ENCODE measurements at regions not wholly inside any gene's neighbourhood (a gene's known extent, or its start where the extent isn't known, plus 50 kb on each side); places are given as distances from the start of the nearest gene placed in this dataset.

DNA sequence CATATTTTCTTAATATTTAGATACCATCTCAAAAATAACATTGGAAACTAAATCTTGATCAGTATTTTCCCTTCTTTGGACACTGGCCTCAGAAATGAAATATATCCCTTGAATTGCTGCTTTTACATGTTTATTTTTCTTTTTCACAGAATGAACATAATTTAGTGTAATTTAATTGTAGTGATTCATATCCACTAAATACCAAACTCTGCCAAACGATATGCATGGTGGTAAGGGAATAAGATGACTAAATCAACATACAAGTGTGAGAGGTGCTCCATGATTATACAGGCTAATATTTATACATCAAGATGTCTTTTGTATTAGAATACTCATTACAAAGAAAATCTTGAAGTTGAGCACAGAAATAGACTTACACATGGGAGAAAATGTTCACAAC, 216.8 kb upstream of the PACRGL start:
- TF ChIP-seq, protein P1, sequence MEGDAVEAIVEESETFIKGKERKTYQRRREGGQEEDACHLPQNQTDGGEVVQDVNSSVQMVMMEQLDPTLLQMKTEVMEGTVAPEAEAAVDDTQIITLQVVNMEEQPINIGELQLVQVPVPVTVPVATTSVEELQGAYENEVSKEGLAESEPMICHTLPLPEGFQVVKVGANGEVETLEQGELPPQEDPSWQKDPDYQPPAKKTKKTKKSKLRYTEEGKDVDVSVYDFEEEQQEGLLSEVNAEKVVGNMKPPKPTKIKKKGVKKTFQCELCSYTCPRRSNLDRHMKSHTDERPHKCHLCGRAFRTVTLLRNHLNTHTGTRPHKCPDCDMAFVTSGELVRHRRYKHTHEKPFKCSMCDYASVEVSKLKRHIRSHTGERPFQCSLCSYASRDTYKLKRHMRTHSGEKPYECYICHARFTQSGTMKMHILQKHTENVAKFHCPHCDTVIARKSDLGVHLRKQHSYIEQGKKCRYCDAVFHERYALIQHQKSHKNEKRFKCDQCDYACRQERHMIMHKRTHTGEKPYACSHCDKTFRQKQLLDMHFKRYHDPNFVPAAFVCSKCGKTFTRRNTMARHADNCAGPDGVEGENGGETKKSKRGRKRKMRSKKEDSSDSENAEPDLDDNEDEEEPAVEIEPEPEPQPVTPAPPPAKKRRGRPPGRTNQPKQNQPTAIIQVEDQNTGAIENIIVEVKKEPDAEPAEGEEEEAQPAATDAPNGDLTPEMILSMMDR (conservative IDR thresholded peaks at IDR 0.05; ENCODE audit: low read depth in 2 of 2) = no peak
- TF ChIP-seq STAT1 (IDR thresholded peaks at IDR 0.05; ENCODE audit: unreplicated experiment) (no peak), EZH2 (IDR thresholded peaks at IDR 0.05; ENCODE audit: low read depth, unreplicated experiment) (no peak)

Data from GM23338 (cell line).